Heart right ventricle (tissue), 16 donors: ENCODE measurements at regions not wholly inside any gene's neighbourhood (a gene's known extent, or its start where the extent isn't known, plus 50 kb on each side); places are given as distances from the start of the nearest gene placed in this dataset.

Experiments used
- ATAC-seq, 8 donors: fragments of 200-7000 bp; cut with Tn5 transposase; one replicate each; pipeline ENCODE4 v1.9.1; 2020; ENCODE audit warnings: mild to moderate bottlenecking in 8 of 8, moderate library complexity in 8 of 8, moderate number of reproducible peaks in 1 of 8
- DNase-seq, 2 donors: peaks; one replicate each; pipeline ENCODE4 v3.0.0-alpha.2; 2020
- H3K27ac ChIP-seq, 10 donors: fragments of 200-600 bp; sonication (generic) in 2 of 10; one replicate each; pipeline versions ENCODE4 v1.5.0 to v1.8.0; 2020 to 2022; ENCODE audit warnings: mild to moderate bottlenecking in 3 of 10
- H3K27me3 ChIP-seq, 7 donors: fragments of 200-600 bp; one replicate each; pipeline ENCODE4 v1.8.0; 2021 to 2022; ENCODE audit warnings: mild to moderate bottlenecking in 2 of 7
- H3K36me3 ChIP-seq, 9 donors: fragments of 200-600 bp; sonication (generic) in 1 of 9; one replicate each; pipeline versions ENCODE4 v1.5.0 to v1.8.0; 2020 to 2022; ENCODE audit warnings: mild to moderate bottlenecking in 2 of 9
- H3K4me1 ChIP-seq, 9 donors: fragments of 200-600 bp; sonication (generic) in 1 of 9; one replicate each; pipeline versions ENCODE4 v1.5.0 to v1.8.0; 2020 to 2022; ENCODE audit warnings: mild to moderate bottlenecking in 4 of 9
- H3K4me3 ChIP-seq, 10 donors: fragments of 200-600 bp; sonication (generic) in 2 of 10; one replicate each; pipeline versions ENCODE4 v1.5.0 to v1.8.0; 2020 to 2022; ENCODE audit warnings: mild to moderate bottlenecking in 7 of 10, moderate library complexity in 2 of 10
- H3K9me3 ChIP-seq, 11 donors: fragments of 200-600 bp in 10 of 11; sonication (generic) in 2 of 11; one replicate each; pipeline versions ENCODE4 v1.5.0 to v1.8.0; 2013 to 2022; ENCODE audit warnings: mild to moderate bottlenecking in 2 of 11, control low read depth in 1 of 11, moderate library complexity in 1 of 11
- CTCF ChIP-seq, 9 donors: fragments of 200-600 bp; sonication (generic) in 2 of 9; IDR thresholded peaks; one replicate each; pipeline versions ENCODE4 v1.5.0 to v1.8.0; 2021 to 2022; ENCODE audit warnings: antibody characterized with exemption in 9 of 9, mild to moderate bottlenecking in 5 of 9, moderate library complexity in 1 of 9
- WGBS, 2 donors: extraction: QIAGEN DNeasy Blood & Tissue Kit; methylation state at CpG; one replicate each; pipeline ENCODE4 v1.1.7; 2013; ENCODE audit warnings: inconsistent platforms in 1 of 2; 5-methylcytosine and 5-hydroxymethylcytosine counted together
- intact Hi-C, 10 donors: fragments of 100-400 bp; cut with DNase I; formaldehyde crosslinking; loops; one replicate each; pipeline versions ENCODE4 v1.11.1 to v1.14.2; 2022
- donor health status: Arrhythmogenic right ventricular cardiomyopathy.
- donor health status: ischemic (EF 13 %, LVEDD 7.1; RV severe dilation, severe dysfunction).
- donor health status: healthy with polysubstance abuse.
- donor health status: DM: no; HTN: yes; CAD: no.
- donor health status: DM: no; HTN: no; CAD: no.
- donor health status: ischemic (EF 25% LVEDD 6.9; RV normal size, moderate dysfunction).
- donor health status: ischemic (EF 25% LVEDD 5.7; RV mildly dilated, moderate dysfunction).
- donor health status: healthy.
- donor health status: DM: yes; HTN: yes; CAD: no.
- donor health status: Ischemic cardiomyopathy.
- donor health status: ischemic (EF 35%, LVEDD 5.7; RV mildly dilated, moderate dysfunction).
- donor health status: nonischemic (EF 11% LVEDD 7.7; RV severe dilation, severe dysfunction).
- donor health status: DM: yes; HTN: yes; CAD: no.
- donor health status: PGD.
- donor health status: ischemic (EF 29% LVEDD 5.4; RV normal size, mild dysfunction).
- donor health status: nonischemic (EF 23%, LVEDD 6.1; RV moderate dilation, normal function).

DNA sequence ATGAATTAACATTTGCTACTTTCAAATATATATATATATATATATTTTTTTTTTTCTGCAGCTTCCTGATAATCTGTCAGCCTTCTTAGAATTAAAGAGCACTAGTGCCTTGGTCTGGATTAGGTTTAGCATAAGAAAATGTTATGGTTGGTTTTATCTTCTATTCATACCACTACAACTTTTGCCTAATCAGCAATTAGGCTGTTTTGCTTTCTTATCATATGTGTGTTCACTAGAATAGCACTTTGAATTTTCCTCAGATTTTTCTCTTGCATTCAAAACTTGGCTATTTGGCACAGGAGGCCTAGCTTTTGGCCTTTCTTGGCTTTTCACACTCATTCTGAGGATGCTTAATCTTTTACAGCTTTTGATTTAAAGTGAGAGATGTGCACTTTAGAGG, 1468.1 kb downstream of the PCDH9 start:
- H3K4me3 ChIP-seq: no peak overlapping the region
- ATAC-seq (no peak), DNase-seq (no peak)
- no peak overlapping the region for H3K27ac ChIP-seq
- no peaks in the 10 kb centered on the region for H3K36me3 ChIP-seq
- no peaks in the 10 kb centered on the region for H3K4me1 ChIP-seq
- peaks cover 0 to 48% (median 10%) of the 10 kb centered on the region in 11 donors for H3K9me3 ChIP-seq
- TF ChIP-seq CTCF (IDR thresholded peaks at IDR 0.05): no peak
- H3K27me3 ChIP-seq: no peaks in the 10 kb centered on the region
- intact Hi-C loops: no loop called here

DNA sequence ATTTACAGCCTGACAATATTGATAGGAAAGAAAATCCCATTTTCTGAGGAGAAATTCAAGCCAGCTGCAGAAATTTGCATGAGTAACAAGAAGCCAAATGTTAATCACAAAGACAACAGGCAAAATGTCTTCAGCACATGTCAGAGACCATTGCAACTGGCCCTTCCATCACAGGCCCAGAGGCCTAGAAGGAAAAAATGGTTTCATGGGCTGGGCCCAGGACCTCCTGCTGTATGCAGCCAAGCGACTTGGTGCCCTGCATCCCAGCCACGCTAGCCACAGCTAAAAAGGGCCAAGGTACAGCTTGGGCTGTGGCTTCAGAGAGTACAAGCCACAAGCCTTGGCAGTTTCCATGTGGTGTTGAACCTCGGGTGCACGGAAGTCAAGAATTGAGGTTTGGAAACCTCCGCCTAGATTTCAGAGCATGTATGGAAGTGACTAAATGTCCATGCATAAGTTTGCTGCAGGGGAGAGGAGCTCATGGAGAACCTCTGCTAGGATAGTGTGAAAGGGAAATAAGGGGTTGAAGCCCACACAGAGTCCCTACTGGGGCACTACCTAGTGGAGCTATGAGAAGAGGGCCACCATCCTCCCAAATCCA, 1474.0 kb downstream of the PCDH9 start:
- 80 to 88% methylated on average over 5 of the region's 5 CpGs for WGBS, 2 donors
- TF ChIP-seq CTCF (IDR thresholded peaks at IDR 0.05): no peak
- Histone ChIP-seq H3K36me3 (no peaks in the 10 kb centered on the region), H3K9me3 (peaks cover 0 to 62% (median 13%) of the 10 kb centered on the region in 11 donors), H3K27me3 (no peaks in the 10 kb centered on the region), H3K4me1 (no peaks in the 10 kb centered on the region), H3K27ac (no peak overlapping the region), H3K4me3 (no peak overlapping the region)
- ATAC-seq (no peak), DNase-seq (no peak)
- intact Hi-C loops: no loop called here

DNA sequence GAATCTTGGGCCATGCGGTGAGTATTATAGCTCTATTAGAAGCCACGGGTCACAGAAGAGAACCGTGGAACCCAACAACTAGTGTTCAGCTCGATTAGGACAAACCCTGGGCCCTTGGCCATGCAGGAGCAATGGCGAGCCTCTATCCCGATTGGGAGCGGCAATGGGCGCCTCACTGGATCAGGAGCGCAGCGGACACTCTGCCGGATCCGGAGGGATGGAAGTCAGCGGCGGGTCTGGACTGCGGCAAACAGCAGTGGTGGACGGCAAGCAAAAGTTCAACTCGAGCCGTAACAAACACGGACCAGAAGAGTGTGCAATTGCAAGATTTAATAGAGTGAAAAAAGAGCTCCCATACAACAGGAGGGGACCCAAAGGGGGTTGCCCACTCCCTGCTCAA, 1481.9 kb downstream of the PCDH9 start:
- intact Hi-C loops: no loop called here

DNA sequence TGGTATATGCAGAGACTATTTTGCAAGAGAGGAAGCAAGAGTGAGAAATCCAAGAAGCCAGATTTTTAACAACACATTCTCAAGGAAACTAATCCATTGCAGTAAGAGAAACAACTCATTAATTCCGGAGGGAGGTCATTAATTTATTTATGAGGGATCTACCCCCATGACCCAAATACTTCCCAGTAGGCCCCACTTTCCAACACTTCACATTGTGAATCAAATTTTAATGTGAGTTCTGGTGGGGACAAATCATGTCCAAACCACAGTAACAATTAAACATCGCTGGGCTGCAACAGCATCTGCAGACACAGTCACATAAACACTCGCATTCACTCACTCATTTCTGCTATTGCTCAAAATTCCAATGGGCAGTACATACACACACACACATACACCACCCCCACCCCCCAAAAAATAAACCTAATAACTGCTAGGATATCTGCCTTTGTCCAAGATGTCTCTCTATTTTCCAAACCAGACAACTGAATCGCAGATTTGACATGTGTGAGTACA, 1483.7 kb downstream of the PCDH9 start:
- H3K4me1 ChIP-seq: no peaks in the 10 kb centered on the region
- H3K27me3 ChIP-seq: no peaks in the 10 kb centered on the region
- TF ChIP-seq CTCF (IDR thresholded peaks at IDR 0.05): no peak
- no peak overlapping the region for H3K4me3 ChIP-seq
- ATAC-seq (no peak), DNase-seq (no peak)
- intact Hi-C loops: no loop called here
- WGBS, 2 donors: 89 to 93% methylated on average over 4 of the region's 4 CpGs
- H3K9me3 ChIP-seq: peaks cover 0 to 30% (median 0%) of the 10 kb centered on the region in 11 donors
- H3K36me3 ChIP-seq: no peaks in the 10 kb centered on the region
- H3K27ac ChIP-seq: no peak overlapping the region

More for the DNA sequence above, 1481.9 kb downstream of the PCDH9 start:
- H3K4me3 ChIP-seq: no peak overlapping the region
- TF ChIP-seq CTCF (IDR thresholded peaks at IDR 0.05): no peak
- no peak overlapping the region for H3K27ac ChIP-seq
- H3K27me3 ChIP-seq: no peaks in the 10 kb centered on the region
- H3K4me1 ChIP-seq: no peaks in the 10 kb centered on the region
- H3K36me3 ChIP-seq: no peaks in the 10 kb centered on the region
- no peak for DNase-seq
- ATAC-seq: no peak
- peaks cover 0 to 30% (median 0%) of the 10 kb centered on the region in 11 donors for H3K9me3 ChIP-seq
- WGBS, 2 donors: 95 to 98% methylated on average over 19 of the region's 19 CpGs
